K562 (cell line): ENCODE measurements at regions not wholly inside any gene's neighbourhood (a gene's known extent, or its start where the extent isn't known, plus 50 kb on each side); places are given as distances from the start of the nearest gene placed in this dataset.

Experiments
- TF ChIP-seq, protein P1 (sequence below): fragments of 200-600 bp; sonication (generic); IDR thresholded peaks from one replicate; pipeline ENCODE4 v1.6.1; 2012; ENCODE audit warnings: mild to moderate bottlenecking, low read depth, low read length, inconsistent platforms

DNA sequence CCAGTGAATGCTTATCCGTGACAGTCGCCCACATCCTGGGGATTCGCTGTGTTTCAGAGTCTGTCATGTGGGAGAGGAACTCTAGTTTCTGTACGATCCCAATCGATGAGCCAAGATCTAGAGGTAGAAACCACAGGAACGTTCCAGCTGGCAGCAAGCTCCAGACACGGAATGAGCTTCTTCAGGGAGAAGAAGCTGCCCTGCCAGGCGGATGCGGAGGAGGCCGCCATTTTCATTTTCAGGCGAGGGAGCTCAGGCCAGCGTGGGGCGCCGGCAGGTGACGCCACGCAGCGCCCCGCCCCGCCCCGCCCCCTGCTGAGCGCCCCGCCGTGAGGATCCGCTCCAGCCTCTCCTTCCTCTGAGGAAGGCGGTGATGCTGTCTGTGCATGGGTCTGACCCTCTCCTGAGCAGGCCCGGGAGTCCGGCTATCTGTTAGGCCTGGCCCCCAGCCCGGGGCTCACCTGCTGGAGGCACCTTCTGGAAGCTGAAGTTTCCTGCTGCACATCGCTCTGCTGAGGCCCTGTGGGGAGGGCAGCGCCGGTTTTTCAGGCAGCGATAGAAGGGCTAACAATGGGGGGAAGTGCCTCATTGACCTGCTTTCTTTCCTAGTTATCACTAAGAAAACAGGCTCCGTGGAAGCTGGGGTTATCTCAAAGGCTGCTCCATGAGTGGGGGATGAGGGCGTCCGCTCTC, 147.5 kb downstream of the ERMARD start (continued):
- TF ChIP-seq, protein P1, sequence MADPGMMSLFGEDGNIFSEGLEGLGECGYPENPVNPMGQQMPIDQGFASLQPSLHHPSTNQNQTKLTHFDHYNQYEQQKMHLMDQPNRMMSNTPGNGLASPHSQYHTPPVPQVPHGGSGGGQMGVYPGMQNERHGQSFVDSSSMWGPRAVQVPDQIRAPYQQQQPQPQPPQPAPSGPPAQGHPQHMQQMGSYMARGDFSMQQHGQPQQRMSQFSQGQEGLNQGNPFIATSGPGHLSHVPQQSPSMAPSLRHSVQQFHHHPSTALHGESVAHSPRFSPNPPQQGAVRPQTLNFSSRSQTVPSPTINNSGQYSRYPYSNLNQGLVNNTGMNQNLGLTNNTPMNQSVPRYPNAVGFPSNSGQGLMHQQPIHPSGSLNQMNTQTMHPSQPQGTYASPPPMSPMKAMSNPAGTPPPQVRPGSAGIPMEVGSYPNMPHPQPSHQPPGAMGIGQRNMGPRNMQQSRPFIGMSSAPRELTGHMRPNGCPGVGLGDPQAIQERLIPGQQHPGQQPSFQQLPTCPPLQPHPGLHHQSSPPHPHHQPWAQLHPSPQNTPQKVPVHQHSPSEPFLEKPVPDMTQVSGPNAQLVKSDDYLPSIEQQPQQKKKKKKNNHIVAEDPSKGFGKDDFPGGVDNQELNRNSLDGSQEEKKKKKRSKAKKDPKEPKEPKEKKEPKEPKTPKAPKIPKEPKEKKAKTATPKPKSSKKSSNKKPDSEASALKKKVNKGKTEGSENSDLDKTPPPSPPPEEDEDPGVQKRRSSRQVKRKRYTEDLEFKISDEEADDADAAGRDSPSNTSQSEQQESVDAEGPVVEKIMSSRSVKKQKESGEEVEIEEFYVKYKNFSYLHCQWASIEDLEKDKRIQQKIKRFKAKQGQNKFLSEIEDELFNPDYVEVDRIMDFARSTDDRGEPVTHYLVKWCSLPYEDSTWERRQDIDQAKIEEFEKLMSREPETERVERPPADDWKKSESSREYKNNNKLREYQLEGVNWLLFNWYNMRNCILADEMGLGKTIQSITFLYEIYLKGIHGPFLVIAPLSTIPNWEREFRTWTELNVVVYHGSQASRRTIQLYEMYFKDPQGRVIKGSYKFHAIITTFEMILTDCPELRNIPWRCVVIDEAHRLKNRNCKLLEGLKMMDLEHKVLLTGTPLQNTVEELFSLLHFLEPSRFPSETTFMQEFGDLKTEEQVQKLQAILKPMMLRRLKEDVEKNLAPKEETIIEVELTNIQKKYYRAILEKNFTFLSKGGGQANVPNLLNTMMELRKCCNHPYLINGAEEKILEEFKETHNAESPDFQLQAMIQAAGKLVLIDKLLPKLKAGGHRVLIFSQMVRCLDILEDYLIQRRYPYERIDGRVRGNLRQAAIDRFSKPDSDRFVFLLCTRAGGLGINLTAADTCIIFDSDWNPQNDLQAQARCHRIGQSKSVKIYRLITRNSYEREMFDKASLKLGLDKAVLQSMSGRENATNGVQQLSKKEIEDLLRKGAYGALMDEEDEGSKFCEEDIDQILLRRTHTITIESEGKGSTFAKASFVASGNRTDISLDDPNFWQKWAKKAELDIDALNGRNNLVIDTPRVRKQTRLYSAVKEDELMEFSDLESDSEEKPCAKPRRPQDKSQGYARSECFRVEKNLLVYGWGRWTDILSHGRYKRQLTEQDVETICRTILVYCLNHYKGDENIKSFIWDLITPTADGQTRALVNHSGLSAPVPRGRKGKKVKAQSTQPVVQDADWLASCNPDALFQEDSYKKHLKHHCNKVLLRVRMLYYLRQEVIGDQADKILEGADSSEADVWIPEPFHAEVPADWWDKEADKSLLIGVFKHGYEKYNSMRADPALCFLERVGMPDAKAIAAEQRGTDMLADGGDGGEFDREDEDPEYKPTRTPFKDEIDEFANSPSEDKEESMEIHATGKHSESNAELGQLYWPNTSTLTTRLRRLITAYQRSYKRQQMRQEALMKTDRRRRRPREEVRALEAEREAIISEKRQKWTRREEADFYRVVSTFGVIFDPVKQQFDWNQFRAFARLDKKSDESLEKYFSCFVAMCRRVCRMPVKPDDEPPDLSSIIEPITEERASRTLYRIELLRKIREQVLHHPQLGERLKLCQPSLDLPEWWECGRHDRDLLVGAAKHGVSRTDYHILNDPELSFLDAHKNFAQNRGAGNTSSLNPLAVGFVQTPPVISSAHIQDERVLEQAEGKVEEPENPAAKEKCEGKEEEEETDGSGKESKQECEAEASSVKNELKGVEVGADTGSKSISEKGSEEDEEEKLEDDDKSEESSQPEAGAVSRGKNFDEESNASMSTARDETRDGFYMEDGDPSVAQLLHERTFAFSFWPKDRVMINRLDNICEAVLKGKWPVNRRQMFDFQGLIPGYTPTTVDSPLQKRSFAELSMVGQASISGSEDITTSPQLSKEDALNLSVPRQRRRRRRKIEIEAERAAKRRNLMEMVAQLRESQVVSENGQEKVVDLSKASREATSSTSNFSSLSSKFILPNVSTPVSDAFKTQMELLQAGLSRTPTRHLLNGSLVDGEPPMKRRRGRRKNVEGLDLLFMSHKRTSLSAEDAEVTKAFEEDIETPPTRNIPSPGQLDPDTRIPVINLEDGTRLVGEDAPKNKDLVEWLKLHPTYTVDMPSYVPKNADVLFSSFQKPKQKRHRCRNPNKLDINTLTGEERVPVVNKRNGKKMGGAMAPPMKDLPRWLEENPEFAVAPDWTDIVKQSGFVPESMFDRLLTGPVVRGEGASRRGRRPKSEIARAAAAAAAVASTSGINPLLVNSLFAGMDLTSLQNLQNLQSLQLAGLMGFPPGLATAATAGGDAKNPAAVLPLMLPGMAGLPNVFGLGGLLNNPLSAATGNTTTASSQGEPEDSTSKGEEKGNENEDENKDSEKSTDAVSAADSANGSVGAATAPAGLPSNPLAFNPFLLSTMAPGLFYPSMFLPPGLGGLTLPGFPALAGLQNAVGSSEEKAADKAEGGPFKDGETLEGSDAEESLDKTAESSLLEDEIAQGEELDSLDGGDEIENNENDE, result no peak
- TF ChIP-seq, all 486 proteins: peak for 39
